Right lobe of liver (tissue), 6 donors: ENCODE measurements at regions not wholly inside any gene's neighbourhood (a gene's known extent, or its start where the extent isn't known, plus 50 kb on each side); places are given as distances from the start of the nearest gene placed in this dataset.
A peak's percentile ranks its signal among the peaks of the same experiment; 100 is the strongest.

ENCODE experiments used
- ATAC-seq, 4 donors: fragments of 200-7000 bp; cut with Tn5 transposase; one replicate each; pipeline ENCODE4 v1.9.1; 2020; ENCODE audit warnings: mild to moderate bottlenecking in 4 of 4, moderate library complexity in 4 of 4
- DNase-seq, 3 donors: peaks; one replicate each; pipeline ENCODE4 v3.0.0-alpha.2; 2020
- H3K27ac ChIP-seq, 3 donors: fragments of 200-600 bp; one replicate each; pipeline ENCODE4 v1.8.0; 2022
- H3K27me3 ChIP-seq, 2 donors: fragments of 200-600 bp; one replicate each; pipeline ENCODE4 v1.8.0; 2022
- H3K36me3 ChIP-seq, 4 donors: fragments of 200-600 bp; sonication (generic) in 1 of 4; one replicate each; pipeline versions ENCODE4 v1.5.1 to v1.8.0; 2017 to 2022; ENCODE audit warnings: control low read depth in 1 of 4
- H3K4me1 ChIP-seq, 4 donors: fragments of 200-600 bp; sonication (generic) in 1 of 4; one replicate each; pipeline versions ENCODE4 v1.5.1 to v1.8.0; 2017 to 2022; ENCODE audit warnings: control low read depth in 1 of 4
- H3K4me3 ChIP-seq, 3 donors: fragments of 200-600 bp; one replicate each; pipeline ENCODE4 v1.8.0; 2022
- H3K9me3 ChIP-seq, 4 donors: fragments of 200-600 bp; sonication (generic) in 1 of 4; one replicate each; pipeline versions ENCODE4 v1.5.1 to v1.8.0; 2017 to 2022; ENCODE audit warnings: control low read depth in 1 of 4
- POLR2A ChIP-seq: fragments of 450-650 bp; IDR thresholded peaks from one replicate; pipeline ENCODE4 v1.6.1; 2017; ENCODE audit warnings: antibody characterized with exemption, mild to moderate bottlenecking
- WGBS: methylation state at CpG from one replicate; pipeline ENCODE4 v1.1.6; 2018; ENCODE audit warnings: low coverage, low lambda C conversion rate; ENCODE audit not compliant: insufficient coverage; ENCODE audit errors: missing lambda C conversion rate; 5-methylcytosine and 5-hydroxymethylcytosine counted together
- intact Hi-C, 2 donors: fragments of 100-400 bp; cut with DNase I; formaldehyde crosslinking; loops; one replicate each; pipeline versions ENCODE4 v1.11.2 to v1.14.1; 2022
- TF ChIP-seq, protein P1 (sequence below), 4 donors: fragments of 200-600 bp in 3 of 4; fragments of 450-650 bp in 1 of 4; IDR thresholded peaks; one replicate each; pipeline versions ENCODE4 v1.5.1 to v1.8.0; 2016 to 2022; ENCODE audit warnings: antibody characterized with exemption in 4 of 4, mild to moderate bottlenecking in 2 of 4
- donor health status: DM: no; HTN: yes; CAD: no.
- donor health status: DM: no; HTN: no; CAD: no.
- donor health status: DM: no; HTN: no; CAD: no.
- donor health status: DM: no; HTN: yes; CAD: no.
- donor health status: DM: no; HTN: yes; CAD: no.

DNA sequence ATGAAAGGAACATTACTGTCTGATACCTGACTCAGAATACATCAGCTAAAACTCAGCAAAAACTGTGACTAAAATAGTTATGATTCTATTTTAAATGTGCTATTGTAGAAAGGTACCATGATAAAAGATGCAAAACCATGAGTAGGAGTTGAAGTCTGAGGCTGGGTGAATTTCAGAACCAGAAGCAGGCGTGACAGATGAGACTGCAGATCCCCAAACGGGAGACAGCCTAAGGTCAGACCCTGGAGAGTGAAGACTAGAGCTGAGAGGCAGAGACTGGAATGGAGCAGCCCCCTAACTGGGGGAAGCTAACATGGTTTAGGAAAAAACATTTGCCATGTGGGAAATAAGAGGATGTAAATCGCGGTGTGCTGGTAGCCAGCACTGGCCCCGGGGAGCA is 275.8 kb downstream of the POM121L12 start:
- H3K4me3 ChIP-seq = no peak overlapping the region
- intact Hi-C loops = no loop called here
- 52% methylated on average over 5 of the region's 5 CpGs for WGBS

GRCh38 chr7:53315981-53316380 is 280.5 kb downstream of the POM121L12 start:
- DNase-seq = no peak
- no peak overlapping the region for H3K4me3 ChIP-seq
- no peaks in the 10 kb centered on the region for H3K36me3 ChIP-seq
- no peak overlapping the region for H3K27ac ChIP-seq
- peak in 1 of 4 donors; percentile 20 for ATAC-seq
- TF ChIP-seq, protein P1, sequence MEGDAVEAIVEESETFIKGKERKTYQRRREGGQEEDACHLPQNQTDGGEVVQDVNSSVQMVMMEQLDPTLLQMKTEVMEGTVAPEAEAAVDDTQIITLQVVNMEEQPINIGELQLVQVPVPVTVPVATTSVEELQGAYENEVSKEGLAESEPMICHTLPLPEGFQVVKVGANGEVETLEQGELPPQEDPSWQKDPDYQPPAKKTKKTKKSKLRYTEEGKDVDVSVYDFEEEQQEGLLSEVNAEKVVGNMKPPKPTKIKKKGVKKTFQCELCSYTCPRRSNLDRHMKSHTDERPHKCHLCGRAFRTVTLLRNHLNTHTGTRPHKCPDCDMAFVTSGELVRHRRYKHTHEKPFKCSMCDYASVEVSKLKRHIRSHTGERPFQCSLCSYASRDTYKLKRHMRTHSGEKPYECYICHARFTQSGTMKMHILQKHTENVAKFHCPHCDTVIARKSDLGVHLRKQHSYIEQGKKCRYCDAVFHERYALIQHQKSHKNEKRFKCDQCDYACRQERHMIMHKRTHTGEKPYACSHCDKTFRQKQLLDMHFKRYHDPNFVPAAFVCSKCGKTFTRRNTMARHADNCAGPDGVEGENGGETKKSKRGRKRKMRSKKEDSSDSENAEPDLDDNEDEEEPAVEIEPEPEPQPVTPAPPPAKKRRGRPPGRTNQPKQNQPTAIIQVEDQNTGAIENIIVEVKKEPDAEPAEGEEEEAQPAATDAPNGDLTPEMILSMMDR (IDR thresholded peaks at IDR 0.05) = no peak
- no peak for TF ChIP-seq POLR2A
- WGBS = 62% methylated on average over 6 of the region's 6 CpGs
- intact Hi-C loops = no loop called here
- H3K4me1 ChIP-seq = no peaks in the 10 kb centered on the region
- H3K9me3 ChIP-seq = no peaks in the 10 kb centered on the region
- H3K27me3 ChIP-seq = no peaks in the 10 kb centered on the region

More for the DNA sequence above, 275.8 kb downstream of the POM121L12 start:
- no peak overlapping the region for H3K27ac ChIP-seq
- no peaks in the 10 kb centered on the region for H3K9me3 ChIP-seq
- ATAC-seq (no peak), DNase-seq (no peak)
- TF ChIP-seq, protein P1 (IDR thresholded peaks at IDR 0.05) = no peak
- no peak for TF ChIP-seq POLR2A
- no peaks in the 10 kb centered on the region for H3K36me3 ChIP-seq
- H3K27me3 ChIP-seq = no peaks in the 10 kb centered on the region
- H3K4me1 ChIP-seq = no peaks in the 10 kb centered on the region

GRCh38 chr7:53318566-53318965 is 283.1 kb downstream of the POM121L12 start:
- no peak for ATAC-seq
- H3K9me3 ChIP-seq = no peaks in the 10 kb centered on the region
- intact Hi-C loops = no loop called here
- no peaks in the 10 kb centered on the region for H3K27me3 ChIP-seq
- H3K27ac ChIP-seq = no peak overlapping the region
- DNase-seq = no peak
- WGBS = 63% methylated on average over 4 of the region's 4 CpGs
- no peaks in the 10 kb centered on the region for H3K36me3 ChIP-seq
- no peaks in the 10 kb centered on the region for H3K4me1 ChIP-seq
- no peak for TF ChIP-seq POLR2A
- TF ChIP-seq, protein P1 (IDR thresholded peaks at IDR 0.05) = no peak
- H3K4me3 ChIP-seq = no peak overlapping the region

GRCh38 chr7:53325061-53325460 is 289.6 kb downstream of the POM121L12 start:
- Histone ChIP-seq H3K27ac (no peak overlapping the region), H3K27me3 (no peaks in the 10 kb centered on the region), H3K9me3 (no peaks in the 10 kb centered on the region), H3K4me3 (no peak overlapping the region), H3K4me1 (no peaks in the 10 kb centered on the region), H3K36me3 (no peaks in the 10 kb centered on the region)
- no peak for ATAC-seq
- 30% methylated on average over 2 of the region's 2 CpGs for WGBS
- intact Hi-C loops = no loop called here
- TF ChIP-seq POLR2A = no peak
- TF ChIP-seq, protein P1 (IDR thresholded peaks at IDR 0.05) = no peak
- DNase-seq = no peak

GRCh38 chr7:53326634-53327033 is 291.2 kb downstream of the POM121L12 start:
- no peak for TF ChIP-seq POLR2A
- TF ChIP-seq, protein P1 (IDR thresholded peaks at IDR 0.05) = no peak
- no peak overlapping the region for H3K4me3 ChIP-seq
- 36% methylated on average over 6 of the region's 6 CpGs for WGBS
- H3K36me3 ChIP-seq = no peaks in the 10 kb centered on the region
- no peaks in the 10 kb centered on the region for H3K4me1 ChIP-seq
- intact Hi-C loops = no loop called here
- DNase-seq = no peak
- no peaks in the 10 kb centered on the region for H3K9me3 ChIP-seq
- no peaks in the 10 kb centered on the region for H3K27me3 ChIP-seq
- H3K27ac ChIP-seq = no peak overlapping the region
- ATAC-seq = no peak
